Breast epithelium (tissue), 4 donors: ENCODE measurements at regions not wholly inside any gene's neighbourhood (a gene's known extent, or its start where the extent isn't known, plus 50 kb on each side); places are given as distances from the start of the nearest gene placed in this dataset.

Source experiments
- DNase-seq, 2 donors: peaks; one replicate each; pipeline ENCODE4 v3.0.0-alpha.2; 2019; ENCODE audit warnings: low spot score in 2 of 2
- H3K27ac ChIP-seq, 2 donors: fragments of 200-600 bp; sonication (generic) in 1 of 2; one replicate each; pipeline ENCODE4 v1.5.1; 2016 to 2019; ENCODE audit warnings: mild to moderate bottlenecking in 1 of 2
- H3K27me3 ChIP-seq, 2 donors: fragments of 200-600 bp; sonication (generic) in 1 of 2; one replicate each; pipeline versions ENCODE4 v1.5.1 to v1.6.0; 2017 to 2019; ENCODE audit warnings: control low read depth in 1 of 2, mild to moderate bottlenecking in 1 of 2
- H3K36me3 ChIP-seq: fragments of 200-600 bp; one replicate; pipeline ENCODE4 v1.5.1; 2019
- H3K4me1 ChIP-seq, 2 donors: fragments of 200-600 bp; sonication (generic); one replicate each; pipeline ENCODE4 v1.5.1; 2016 to 2019; ENCODE audit warnings: control low read depth in 1 of 2
- H3K4me3 ChIP-seq, 3 donors: fragments of 200-600 bp; sonication (generic); 1 replicate in 2 of 3; 2 replicates in 1 of 3; pipeline ENCODE4 v1.5.1; 2016 to 2019; ENCODE audit warnings: mild to moderate bottlenecking in 3 of 3, moderate library complexity in 2 of 3
- H3K9me3 ChIP-seq, 2 donors: fragments of 200-600 bp; sonication (generic) in 1 of 2; one replicate each; pipeline ENCODE4 v1.5.1; 2016 to 2019; ENCODE audit warnings: control low read depth in 1 of 2
- POLR2A ChIP-seq: fragments of 450-650 bp; IDR thresholded peaks from one replicate; pipeline ENCODE4 v1.6.1; 2016; ENCODE audit warnings: antibody characterized with exemption, mild to moderate bottlenecking, moderate library complexity
- POLR2AphosphoS5 ChIP-seq, 3 donors: sonication (generic); formaldehyde crosslinking; IDR thresholded peaks; one replicate each; pipeline ENCODE4 v1.6.1; 2017; ENCODE audit warnings: antibody characterized with exemption in 3 of 3
- intact Hi-C: fragments of 100-400 bp; cut with DNase I; formaldehyde crosslinking; loops from one replicate; pipeline ENCODE4 v1.15.1; 2023; ENCODE audit warnings: low total_unique reads
- TF ChIP-seq, protein P1 (sequence below), 3 donors: fragments of 450-650 bp; IDR thresholded peaks; one replicate each; pipeline ENCODE4 v1.5.1; 2016 to 2017; ENCODE audit warnings: antibody characterized with exemption in 3 of 3, mild to moderate bottlenecking in 3 of 3, moderate library complexity in 3 of 3

- no peaks in the 10 kb centered on the region for H3K27me3 ChIP-seq
These were observed 420.4 kb upstream of the PITX2 start for GRCh38 chr4:111043286-111043685.

DNA sequence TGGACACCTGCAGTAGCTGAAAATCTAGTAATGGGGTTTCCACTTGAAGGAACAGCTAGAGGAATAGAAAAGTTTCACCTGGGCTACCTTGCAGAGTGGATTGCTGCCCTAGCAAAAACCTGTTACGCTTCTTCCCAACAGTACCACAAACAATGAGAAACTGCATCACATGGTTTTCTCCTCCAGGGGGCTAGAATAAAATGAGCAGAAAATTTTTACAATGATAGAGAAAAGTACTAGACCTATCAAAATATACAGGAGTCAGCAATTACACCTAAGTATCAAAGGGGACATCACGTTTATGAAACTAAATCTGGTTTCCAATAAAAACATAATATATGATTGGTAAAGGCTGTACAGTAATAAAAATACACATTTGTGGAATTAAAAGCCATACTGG lies 423.1 kb upstream of the PITX2 start:
- no peak overlapping the region for H3K4me3 ChIP-seq
- TF ChIP-seq POLR2A (no peak), POLR2AphosphoS5 (IDR thresholded peaks at IDR 0.05) (no peak)
- TF ChIP-seq, protein P1, sequence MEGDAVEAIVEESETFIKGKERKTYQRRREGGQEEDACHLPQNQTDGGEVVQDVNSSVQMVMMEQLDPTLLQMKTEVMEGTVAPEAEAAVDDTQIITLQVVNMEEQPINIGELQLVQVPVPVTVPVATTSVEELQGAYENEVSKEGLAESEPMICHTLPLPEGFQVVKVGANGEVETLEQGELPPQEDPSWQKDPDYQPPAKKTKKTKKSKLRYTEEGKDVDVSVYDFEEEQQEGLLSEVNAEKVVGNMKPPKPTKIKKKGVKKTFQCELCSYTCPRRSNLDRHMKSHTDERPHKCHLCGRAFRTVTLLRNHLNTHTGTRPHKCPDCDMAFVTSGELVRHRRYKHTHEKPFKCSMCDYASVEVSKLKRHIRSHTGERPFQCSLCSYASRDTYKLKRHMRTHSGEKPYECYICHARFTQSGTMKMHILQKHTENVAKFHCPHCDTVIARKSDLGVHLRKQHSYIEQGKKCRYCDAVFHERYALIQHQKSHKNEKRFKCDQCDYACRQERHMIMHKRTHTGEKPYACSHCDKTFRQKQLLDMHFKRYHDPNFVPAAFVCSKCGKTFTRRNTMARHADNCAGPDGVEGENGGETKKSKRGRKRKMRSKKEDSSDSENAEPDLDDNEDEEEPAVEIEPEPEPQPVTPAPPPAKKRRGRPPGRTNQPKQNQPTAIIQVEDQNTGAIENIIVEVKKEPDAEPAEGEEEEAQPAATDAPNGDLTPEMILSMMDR (IDR thresholded peaks at IDR 0.05), result no peak
- DNase-seq, result no peak
- H3K9me3 ChIP-seq, result peaks cover 0 to 15% of the 10 kb centered on the region in 2 donors
- intact Hi-C loops, result no loop called here
- H3K36me3 ChIP-seq, result no peaks in the 10 kb centered on the region
- H3K27me3 ChIP-seq, result no peaks in the 10 kb centered on the region
- H3K27ac ChIP-seq, result no peak overlapping the region
- no peaks in the 10 kb centered on the region for H3K4me1 ChIP-seq

More at GRCh38 chr4:111043286-111043685, 420.4 kb upstream of the PITX2 start:
- TF ChIP-seq POLR2AphosphoS5 (IDR thresholded peaks at IDR 0.05) (no peak), POLR2A (no peak)
- TF ChIP-seq, protein P1 (IDR thresholded peaks at IDR 0.05), result no peak
- H3K4me3 ChIP-seq, result no peak overlapping the region
- peaks cover 0 to 3% of the 10 kb centered on the region in 2 donors for H3K9me3 ChIP-seq
- H3K4me1 ChIP-seq, result no peaks in the 10 kb centered on the region
- no peaks in the 10 kb centered on the region for H3K36me3 ChIP-seq
- no peak for DNase-seq
- intact Hi-C loops, result no loop called here
- no peak overlapping the region for H3K27ac ChIP-seq

- intact Hi-C loops, result no loop called here
- TF ChIP-seq, protein P1 (IDR thresholded peaks at IDR 0.05), result no peak
- TF ChIP-seq POLR2A, result no peak
- no peak for TF ChIP-seq POLR2AphosphoS5 (IDR thresholded peaks at IDR 0.05)
These were observed 423.9 kb upstream of the PITX2 start for GRCh38 chr4:111046811-111047210.

DNA sequence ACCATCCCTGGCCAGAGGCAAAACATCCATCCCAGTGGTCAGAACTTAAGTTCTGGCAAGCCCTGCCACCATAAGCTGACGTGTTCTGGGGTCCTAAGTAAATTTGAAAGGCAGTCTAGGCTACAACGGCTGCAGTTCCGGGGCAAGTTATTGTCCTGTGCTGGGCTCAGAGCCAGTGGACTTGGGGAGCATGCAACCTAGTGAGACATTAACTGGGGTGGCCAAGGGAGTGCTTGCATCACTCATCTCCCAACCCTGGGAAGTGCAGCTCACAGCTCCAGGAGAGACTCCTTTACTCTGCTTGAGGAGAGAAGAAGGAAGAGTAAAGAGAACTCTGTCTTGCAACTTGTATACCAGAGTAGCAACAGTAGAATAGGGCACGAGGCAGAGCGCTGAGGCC lies 425.4 kb upstream of the PITX2 start:
- DNase-seq, result no peak
- Histone ChIP-seq H3K27me3 (no peaks in the 10 kb centered on the region), H3K4me1 (no peaks in the 10 kb centered on the region), H3K36me3 (no peaks in the 10 kb centered on the region), H3K27ac (no peak overlapping the region), H3K9me3 (peaks cover 0 to 19% of the 10 kb centered on the region in 2 donors), H3K4me3 (no peak overlapping the region)
- TF ChIP-seq, protein P1 (IDR thresholded peaks at IDR 0.05), result no peak
- no peak for TF ChIP-seq POLR2A
- no peak for TF ChIP-seq POLR2AphosphoS5 (IDR thresholded peaks at IDR 0.05)
- intact Hi-C loops, result no loop called here

More at GRCh38 chr4:111046811-111047210, 423.9 kb upstream of the PITX2 start:
- no peak overlapping the region for H3K27ac ChIP-seq
- H3K36me3 ChIP-seq, result no peaks in the 10 kb centered on the region
- no peak overlapping the region for H3K4me3 ChIP-seq
- no peaks in the 10 kb centered on the region for H3K4me1 ChIP-seq
- no peaks in the 10 kb centered on the region for H3K27me3 ChIP-seq
- DNase-seq, result no peak
- peaks cover 0 to 18% of the 10 kb centered on the region in 2 donors for H3K9me3 ChIP-seq

- H3K36me3 ChIP-seq, result no peaks in the 10 kb centered on the region
- no peak overlapping the region for H3K4me3 ChIP-seq
These were observed 441.6 kb upstream of the PITX2 start for GRCh38 chr4:111064342-111064993.

More at GRCh38 chr4:111064342-111064993, 441.6 kb upstream of the PITX2 start:
- TF ChIP-seq POLR2A (no peak), POLR2AphosphoS5 (IDR thresholded peaks at IDR 0.05) (no peak)
- TF ChIP-seq, protein P1 (IDR thresholded peaks at IDR 0.05), result no peak
- Histone ChIP-seq H3K9me3 (no peaks in the 10 kb centered on the region), H3K27ac (no peak overlapping the region), H3K4me1 (no peaks in the 10 kb centered on the region), H3K27me3 (no peaks in the 10 kb centered on the region)
- no peak for DNase-seq
- intact Hi-C loops, result no loop called here
